SK-N-SH (cell line): ENCODE measurements at regions not wholly inside any gene's neighbourhood (a gene's known extent, or its start where the extent isn't known, plus 50 kb on each side); places are given as distances from the start of the nearest gene placed in this dataset.

Source experiments
- CTCF ChIA-PET: fragments of 300-600, 350-600 bp; formaldehyde crosslinking; extraction: SDS; loops from one replicate; lab custom pipeline; 2021; lab: Yijun Ruan, JAX
- POLR2A ChIA-PET: fragments of 350-600 bp; sonication (Branson Sonifier 250); formaldehyde crosslinking; extraction: SDS; loops from one replicate; lab custom pipeline; 2020; ENCODE audit warnings: antibody characterized with exemption, inconsistent platforms; lab: Yijun Ruan, JAX
- DNase-seq: peaks from one replicate; pipeline ENCODE4 v3.0.0; 2012
- H2AFZ ChIP-seq: fragments of 200-600 bp; sonication (generic); 2 replicates; pipeline ENCODE4 v1.8.1; 2016; ENCODE audit warnings: antibody characterized with exemption, mild to moderate bottlenecking, low read depth
- H3F3A ChIP-seq: fragments of 200-600 bp; sonication (generic); replicated peaks from 2 replicates; pipeline ENCODE3; 2016; ENCODE audit warnings: antibody characterized with exemption, mild to moderate bottlenecking; ENCODE audit not compliant: insufficient read depth
- H3K27ac ChIP-seq, 2 experiments: fragments of 200-500 bp in 1 of 2; fragments of 200-600 bp in 1 of 2; sonication (Bioruptor generic) in 1 of 2; sonication (generic), shearing (Covaris generic) in 1 of 2; 2 replicates each; pipeline versions ENCODE4 v1.5.1 to v1.6.1; 2014 to 2016; ENCODE audit warnings: low read depth in 2 of 2, inconsistent platforms in 1 of 2, low read length in 1 of 2, mild to moderate bottlenecking in 1 of 2, mixed read lengths in 1 of 2
- H3K27me3 ChIP-seq: fragments of 200-600 bp; sonication (generic), shearing (Covaris generic); 2 replicates; pipeline ENCODE4 v1.6.1; 2016; ENCODE audit warnings: mixed run types; ENCODE audit not compliant: insufficient read depth
- H3K36me3 ChIP-seq, 2 experiments: fragments of 200-500 bp in 1 of 2; fragments of 200-600 bp in 1 of 2; sonication (Bioruptor generic) in 1 of 2; sonication (generic) in 1 of 2; replicated peaks in 1 of 2; 2 replicates each; pipeline versions ENCODE3 to v1.5.1; 2014 to 2016; ENCODE audit warnings: low read length in 1 of 2, mild to moderate bottlenecking in 1 of 2; ENCODE audit not compliant: insufficient read depth in 2 of 2, control insufficient read depth in 1 of 2
- H3K4me1 ChIP-seq, 2 experiments: fragments of 200-500 bp in 1 of 2; fragments of 200-600 bp in 1 of 2; sonication (Bioruptor generic) in 1 of 2; sonication (generic), shearing (Covaris generic) in 1 of 2; 2 replicates each; pipeline versions ENCODE4 v1.5.1 to v1.6.1; 2014 to 2016; ENCODE audit warnings: low read depth in 1 of 2, low read length in 1 of 2, mixed run types in 1 of 2; ENCODE audit not compliant: insufficient read depth in 2 of 2, control insufficient read depth in 1 of 2
- H3K4me2 ChIP-seq: fragments of 200-600 bp; sonication (generic), shearing (Covaris generic); 2 replicates; pipeline ENCODE4 v1.6.1; 2017; ENCODE audit warnings: mixed run types
- H3K4me3 ChIP-seq, 2 experiments: fragments of 200-500 bp in 1 of 2; fragments of 200-600 bp in 1 of 2; sonication (Bioruptor generic) in 1 of 2; sonication (generic), shearing (Covaris generic) in 1 of 2; 2 replicates each; pipeline versions ENCODE4 v1.5.1 to v1.8.1; 2014 to 2016; ENCODE audit warnings: low read depth in 2 of 2, inconsistent platforms in 1 of 2, low read length in 1 of 2, mild to moderate bottlenecking in 1 of 2, mixed read lengths in 1 of 2, moderate library complexity in 1 of 2
- H3K79me2 ChIP-seq: fragments of 200-600 bp; sonication (generic); 2 replicates; pipeline ENCODE4 v1.8.1; 2017; ENCODE audit warnings: mild to moderate bottlenecking; ENCODE audit not compliant: insufficient read depth
- H3K9ac ChIP-seq: fragments of 200-600 bp; sonication (generic); 2 replicates; pipeline ENCODE4 v1.6.1; 2017; ENCODE audit warnings: mixed run types
- H3K9me2 ChIP-seq: fragments of 200-600 bp; sonication (generic); 2 replicates; pipeline ENCODE4 v1.6.1; 2017; ENCODE audit warnings: mixed run types
- H3K9me3 ChIP-seq: fragments of 200-600 bp; sonication (generic); 2 replicates; pipeline ENCODE4 v1.6.1; 2017; ENCODE audit warnings: mixed run types, mild to moderate bottlenecking, moderate library complexity
- H4K20me1 ChIP-seq: fragments of 200-600 bp; sonication (generic); 2 replicates; pipeline ENCODE4 v1.6.1; 2017; ENCODE audit warnings: mild to moderate bottlenecking, mixed run types; ENCODE audit not compliant: insufficient read depth
- ELF1 ChIP-seq: IDR thresholded peaks from 2 replicates; pipeline ENCODE4 v1.4.0; 2012
- EZH2phosphoT487 ChIP-seq: fragments of 200-600 bp; sonication (generic); IDR thresholded peaks from 2 replicates; pipeline ENCODE4 v1.6.1; 2017; ENCODE audit warnings: low read depth, mixed run types, mild to moderate bottlenecking, antibody characterized with exemption, moderate library complexity, borderline replicate concordance
- IRF3 ChIP-seq: fragments of 150-350 bp; IDR thresholded peaks from 2 replicates; pipeline ENCODE4 v1.6.1; 2016; ENCODE audit warnings: mild to moderate bottlenecking, low read depth, low read length
- NRF1 ChIP-seq: IDR thresholded peaks from 2 replicates; pipeline ENCODE4 v1.6.1; 2012; ENCODE audit warnings: low read depth, mild to moderate bottlenecking, low read length
- RAD21 ChIP-seq: IDR thresholded peaks from 2 replicates; pipeline ENCODE4 v1.6.1; 2012; ENCODE audit warnings: mild to moderate bottlenecking, low read length
- RCOR1 ChIP-seq: fragments of 150-350 bp; IDR thresholded peaks from 2 replicates; pipeline ENCODE4 v1.6.1; 2017; ENCODE audit warnings: antibody characterized with exemption, low read length
- REST ChIP-seq: IDR thresholded peaks from 2 replicates; pipeline ENCODE4 v1.6.1; 2012; ENCODE audit warnings: mild to moderate bottlenecking, low read depth, low read length, moderate library complexity
- RXRA ChIP-seq: IDR thresholded peaks from 2 replicates; pipeline ENCODE4 v1.4.0; 2012; ENCODE audit warnings: low read depth, mild to moderate bottlenecking, borderline replicate concordance
- YY1 ChIP-seq: IDR thresholded peaks from 2 replicates; pipeline ENCODE4 v1.4.0; 2012; ENCODE audit warnings: low read depth, mild to moderate bottlenecking
- ZBTB33 ChIP-seq: IDR thresholded peaks from 2 replicates; pipeline ENCODE4 v1.4.0; 2012; ENCODE audit warnings: low read depth, borderline replicate concordance
- WGBS: methylation state at CpG from one replicate; pipeline ENCODE4 v1.1.6; 2017; ENCODE audit warnings: low lambda C conversion rate; 5-methylcytosine and 5-hydroxymethylcytosine counted together

GRCh38 chr17:72498364-72499210 lies 377.8 kb downstream of the SOX9 start:
- no peak overlapping the region for H3K4me3 ChIP-seq
- no peaks in the 10 kb centered on the region for H3F3A ChIP-seq
- no peak overlapping the region for H3K27ac ChIP-seq
- no peaks in the 10 kb centered on the region for H3K9me3 ChIP-seq
- H3K4me2 ChIP-seq, result no peak overlapping the region
- peaks cover 22% of the 10 kb centered on the region for H3K79me2 ChIP-seq
- no peak overlapping the region for H2AFZ ChIP-seq
- TF ChIP-seq ELF1 (no peak), IRF3 (no peak), REST (no peak), EZH2phosphoT487 (no peak), RCOR1 (no peak), ZBTB33 (no peak), NRF1 (no peak), YY1 (no peak), RXRA (no peak), RAD21 (no peak)
- no peaks in the 10 kb centered on the region for H3K27me3 ChIP-seq
- H4K20me1 ChIP-seq, result no peaks in the 10 kb centered on the region
- no peak for DNase-seq
- H3K36me3 ChIP-seq, result no peaks in the 10 kb centered on the region
- H3K4me1 ChIP-seq, result 0 out of 4 replicates have a peak, but pooled peaks cover 0 to 7% of the 10 kb centered on the region in 2 experiments
- no peak overlapping the region for H3K9ac ChIP-seq
- no peaks in the 10 kb centered on the region for H3K9me2 ChIP-seq
- POLR2A ChIA-PET, result no interaction called here
- WGBS, result 75% methylated on average over 4 of the region's 4 CpGs
- CTCF ChIA-PET, result interaction anchor here (1.1 to 1.8 kb wide), 2 partner anchors 35 to 1025 kb away, joined by 3 read pairs; no protein-coding TSS in a partner anchor
